Astrocyte of the cerebellum (primary cell): ENCODE measurements at regions not wholly inside any gene's neighbourhood (a gene's known extent, or its start where the extent isn't known, plus 50 kb on each side); places are given as distances from the start of the nearest gene placed in this dataset.

Experiments
- DNase-seq: peaks from one replicate; pipeline ENCODE4 v3.0.0-alpha.2; 2011; ENCODE audit warnings: low read depth
- H3K4me3 ChIP-seq: 2 replicates; pipeline ENCODE4 v1.5.1; 2011; ENCODE audit warnings: mild to moderate bottlenecking, low read depth, low read length, moderate library complexity
- CTCF ChIP-seq: IDR thresholded peaks from 2 replicates; pipeline ENCODE4 v1.5.1; 2012; ENCODE audit warnings: low read length, low read depth, moderate library complexity, mild to moderate bottlenecking; ENCODE audit errors: missing control alignments
- in situ Hi-C: cut with HindIII; loops from 2 replicates; pipeline ENCODE4 v1.10.0; 2017; ENCODE audit warnings: low sequenced_read_pairs

- in situ Hi-C loops: no loop called here
- no peak for TF ChIP-seq CTCF
- DNase-seq: no peak
- H3K4me3 ChIP-seq: no peak overlapping the region
Observed at GRCh38 chr1:58971629-58972140, 187.8 kb upstream of the JUN start.

- H3K4me3 ChIP-seq: no peak overlapping the region
Observed at GRCh38 chr1:58975888-58976287, 192.0 kb upstream of the JUN start.

GRCh38 chr1:58976294-58976693, 192.4 kb upstream of the JUN start:
- no peak for DNase-seq
- in situ Hi-C loops: no loop called here
- no peak overlapping the region for H3K4me3 ChIP-seq
- no peak for TF ChIP-seq CTCF

More at GRCh38 chr1:58975888-58976287, 192.0 kb upstream of the JUN start:
- no peak for TF ChIP-seq CTCF
- in situ Hi-C loops: no loop called here
- no peak for DNase-seq

- in situ Hi-C loops: no loop called here
- H3K4me3 ChIP-seq: no peak overlapping the region
- TF ChIP-seq CTCF: no peak
- no peak for DNase-seq
Observed at GRCh38 chr1:58977598-58977997, 193.8 kb upstream of the JUN start.

- TF ChIP-seq CTCF: no peak
- in situ Hi-C loops: no loop called here
- DNase-seq: no peak
- H3K4me3 ChIP-seq: no peak overlapping the region
Observed at GRCh38 chr1:58978096-58978495, 194.2 kb upstream of the JUN start.

- TF ChIP-seq CTCF: no peak
- in situ Hi-C loops: no loop called here
- no peak overlapping the region for H3K4me3 ChIP-seq
- DNase-seq: no peak
Observed at GRCh38 chr1:58979086-58979485, 195.2 kb upstream of the JUN start.

- H3K4me3 ChIP-seq: no peak overlapping the region
- no peak for TF ChIP-seq CTCF
- in situ Hi-C loops: no loop called here
- no peak for DNase-seq
Observed at GRCh38 chr1:58979677-58980076, 195.8 kb upstream of the JUN start.
